ENCODE measurements at regions not wholly inside any gene's neighbourhood (a gene's known extent, or its start where the extent isn't known, plus 50 kb on each side); places are given as distances from the start of the nearest gene placed in this dataset.

DNA sequence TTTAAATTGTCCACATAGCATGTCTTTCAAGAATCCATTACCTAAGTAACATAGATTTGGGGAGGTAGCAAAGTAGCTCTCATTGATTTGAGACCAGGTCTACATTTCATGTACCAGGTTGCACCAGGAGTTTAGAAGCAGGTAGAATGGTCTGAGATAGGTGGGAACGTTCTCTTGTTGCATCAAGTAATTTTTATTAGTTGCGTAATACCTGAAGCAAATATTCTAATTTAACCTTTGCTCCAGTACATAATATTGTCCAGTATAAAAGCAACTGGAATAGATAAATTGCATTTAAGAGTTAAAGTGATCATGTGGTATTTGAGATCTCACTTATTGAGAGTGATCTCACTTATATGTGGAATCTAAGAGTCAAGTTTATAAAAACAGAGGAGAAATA is 597.1 kb upstream of the PRMT6 start:
- TF ChIP-seq, protein P1, sequence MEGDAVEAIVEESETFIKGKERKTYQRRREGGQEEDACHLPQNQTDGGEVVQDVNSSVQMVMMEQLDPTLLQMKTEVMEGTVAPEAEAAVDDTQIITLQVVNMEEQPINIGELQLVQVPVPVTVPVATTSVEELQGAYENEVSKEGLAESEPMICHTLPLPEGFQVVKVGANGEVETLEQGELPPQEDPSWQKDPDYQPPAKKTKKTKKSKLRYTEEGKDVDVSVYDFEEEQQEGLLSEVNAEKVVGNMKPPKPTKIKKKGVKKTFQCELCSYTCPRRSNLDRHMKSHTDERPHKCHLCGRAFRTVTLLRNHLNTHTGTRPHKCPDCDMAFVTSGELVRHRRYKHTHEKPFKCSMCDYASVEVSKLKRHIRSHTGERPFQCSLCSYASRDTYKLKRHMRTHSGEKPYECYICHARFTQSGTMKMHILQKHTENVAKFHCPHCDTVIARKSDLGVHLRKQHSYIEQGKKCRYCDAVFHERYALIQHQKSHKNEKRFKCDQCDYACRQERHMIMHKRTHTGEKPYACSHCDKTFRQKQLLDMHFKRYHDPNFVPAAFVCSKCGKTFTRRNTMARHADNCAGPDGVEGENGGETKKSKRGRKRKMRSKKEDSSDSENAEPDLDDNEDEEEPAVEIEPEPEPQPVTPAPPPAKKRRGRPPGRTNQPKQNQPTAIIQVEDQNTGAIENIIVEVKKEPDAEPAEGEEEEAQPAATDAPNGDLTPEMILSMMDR (IDR thresholded peaks at IDR 0.05; ENCODE audit: poor library complexity) = no peak
- TF ChIP-seq EZH2 (IDR thresholded peaks at IDR 0.05; ENCODE audit: borderline replicate concordance) (no peak), EZH2phosphoT487 (IDR thresholded peaks at IDR 0.05; ENCODE audit: low read depth, severe bottlenecking, unreplicated experiment) (no peak)
